ENCODE measurements at regions not wholly inside any gene's neighbourhood (a gene's known extent, or its start where the extent isn't known, plus 50 kb on each side); places are given as distances from the start of the nearest gene placed in this dataset.

DNA sequence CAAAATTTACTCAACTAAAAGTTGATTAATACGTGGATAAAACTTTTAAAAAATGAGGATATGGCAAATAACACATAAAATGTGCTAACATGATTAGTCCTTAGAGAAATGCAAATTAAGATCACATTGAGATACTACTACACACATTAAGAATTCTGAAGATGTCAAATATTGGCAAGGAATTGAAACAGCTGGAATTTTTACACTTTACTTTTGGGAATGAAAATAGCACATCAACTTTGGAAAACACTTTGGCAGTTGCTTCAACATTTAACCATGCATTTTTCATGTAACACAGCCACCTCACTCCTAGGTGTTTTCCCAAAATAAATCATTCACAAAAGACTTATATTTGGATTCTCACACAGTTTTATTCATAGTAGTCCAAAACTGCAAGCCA lies 687.9 kb upstream of the SETBP1 start:
- H3K4me2 ChIP-seq (ENCODE audit: low read length): no peak overlapping the region
- no peaks in the 10 kb centered on the region for H3K9me3 ChIP-seq (replicated peaks; ENCODE audit: low read length)
- no peak overlapping the region for H3K9ac ChIP-seq (ENCODE audit: low read depth, low read length)
- no peaks in the 10 kb centered on the region for H3K27me3 ChIP-seq (ENCODE audit: control insufficient read depth, insufficient read depth, low read length)
- no peak overlapping the region for H3K4me3 ChIP-seq (ENCODE audit: low read length)
- H3K4me1 ChIP-seq (ENCODE audit: control insufficient read depth, insufficient read depth, low read length): no peaks in the 10 kb centered on the region
- no peaks in the 10 kb centered on the region for H3K36me3 ChIP-seq (ENCODE audit: insufficient read depth, low read length)

DNA sequence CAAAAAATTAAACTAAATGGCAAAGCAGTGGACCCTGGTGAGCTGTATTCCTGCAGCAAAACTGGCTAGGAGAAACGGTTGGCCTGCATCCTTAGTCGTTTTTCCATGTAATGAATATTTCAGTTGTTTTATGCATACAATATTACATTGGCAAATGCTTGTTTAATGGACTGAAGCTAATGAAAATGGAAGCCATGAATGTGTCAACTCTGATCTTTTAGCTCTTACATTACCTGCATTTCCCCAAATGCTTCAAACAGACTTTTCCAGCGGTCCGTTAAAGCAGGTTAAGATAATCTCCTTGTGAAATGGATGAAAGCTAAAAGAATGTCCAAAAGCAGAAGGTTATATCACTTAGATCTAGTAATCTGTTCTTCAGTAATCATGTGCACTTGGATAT lies 686.3 kb upstream of the SETBP1 start:
- no peak overlapping the region for H3K4me3 ChIP-seq (ENCODE audit: low read length)
- no peak overlapping the region for H3K4me2 ChIP-seq (ENCODE audit: low read length)
- H3K4me1 ChIP-seq (ENCODE audit: control insufficient read depth, insufficient read depth, low read length): no peaks in the 10 kb centered on the region

DNA sequence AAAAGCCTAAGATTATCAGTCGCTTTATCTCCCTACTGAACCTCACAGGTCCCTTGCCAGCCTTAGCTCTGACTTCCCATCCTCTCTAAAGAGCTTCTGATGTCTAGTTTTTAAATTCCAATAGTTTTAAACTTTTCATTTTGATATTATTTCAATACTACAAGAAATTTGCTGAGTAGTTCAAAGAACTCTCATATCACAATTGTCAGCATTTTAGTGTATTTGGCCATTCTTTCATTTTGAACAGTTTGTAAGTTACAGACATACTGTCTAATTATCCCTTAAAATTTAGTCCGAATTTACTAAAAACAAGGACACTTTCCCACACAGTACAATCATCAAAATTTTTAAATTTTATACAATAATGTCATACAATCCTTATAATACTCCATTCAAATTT lies 666.8 kb upstream of the SETBP1 start:
- H3K27me3 ChIP-seq (ENCODE audit: control insufficient read depth, insufficient read depth, low read length): no peaks in the 10 kb centered on the region
- H3K36me3 ChIP-seq (ENCODE audit: insufficient read depth, low read length): no peaks in the 10 kb centered on the region
- no peak overlapping the region for H3K4me3 ChIP-seq (ENCODE audit: low read length)
- no peaks in the 10 kb centered on the region for H3K9me3 ChIP-seq (replicated peaks; ENCODE audit: low read length)
- H3K4me1 ChIP-seq (ENCODE audit: control insufficient read depth, insufficient read depth, low read length): no peaks in the 10 kb centered on the region
- H3K9ac ChIP-seq (ENCODE audit: low read depth, low read length): no peak overlapping the region
- H3K4me2 ChIP-seq (ENCODE audit: low read length): no peak overlapping the region

More for the DNA sequence above, 686.3 kb upstream of the SETBP1 start:
- no peaks in the 10 kb centered on the region for H3K36me3 ChIP-seq (ENCODE audit: insufficient read depth, low read length)
- H3K9ac ChIP-seq (ENCODE audit: low read depth, low read length): no peak overlapping the region
- no peaks in the 10 kb centered on the region for H3K9me3 ChIP-seq (replicated peaks; ENCODE audit: low read length)
- no peaks in the 10 kb centered on the region for H3K27me3 ChIP-seq (ENCODE audit: control insufficient read depth, insufficient read depth, low read length)

DNA sequence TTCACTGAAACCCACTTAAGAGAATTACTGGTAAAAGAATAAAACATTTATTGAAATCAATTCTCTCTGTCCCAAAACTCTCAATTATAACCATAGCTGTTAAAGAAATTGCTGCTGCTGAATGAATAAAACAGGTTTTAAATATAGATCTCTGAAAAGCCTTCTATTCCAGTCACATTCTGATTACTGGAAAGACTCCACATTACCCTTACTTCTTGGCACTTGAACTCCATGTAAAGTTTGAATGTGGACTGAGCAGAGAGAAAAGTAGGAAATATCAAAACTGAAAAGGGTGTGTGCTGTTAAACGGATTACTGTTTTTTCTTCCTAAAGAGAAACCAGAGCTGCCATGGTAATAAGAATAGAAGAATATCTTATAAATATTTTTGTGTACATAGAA lies 655.3 kb upstream of the SETBP1 start:
- H3K4me2 ChIP-seq (ENCODE audit: low read length): no peak overlapping the region
- H3K4me1 ChIP-seq (ENCODE audit: control insufficient read depth, insufficient read depth, low read length): no peaks in the 10 kb centered on the region
- H3K4me3 ChIP-seq (ENCODE audit: low read length): no peak overlapping the region
- no peaks in the 10 kb centered on the region for H3K36me3 ChIP-seq (ENCODE audit: insufficient read depth, low read length)
- no peaks in the 10 kb centered on the region for H3K27me3 ChIP-seq (ENCODE audit: control insufficient read depth, insufficient read depth, low read length)
- no peaks in the 10 kb centered on the region for H3K9me3 ChIP-seq (replicated peaks; ENCODE audit: low read length)
- H3K9ac ChIP-seq (ENCODE audit: low read depth, low read length): no peak overlapping the region

DNA sequence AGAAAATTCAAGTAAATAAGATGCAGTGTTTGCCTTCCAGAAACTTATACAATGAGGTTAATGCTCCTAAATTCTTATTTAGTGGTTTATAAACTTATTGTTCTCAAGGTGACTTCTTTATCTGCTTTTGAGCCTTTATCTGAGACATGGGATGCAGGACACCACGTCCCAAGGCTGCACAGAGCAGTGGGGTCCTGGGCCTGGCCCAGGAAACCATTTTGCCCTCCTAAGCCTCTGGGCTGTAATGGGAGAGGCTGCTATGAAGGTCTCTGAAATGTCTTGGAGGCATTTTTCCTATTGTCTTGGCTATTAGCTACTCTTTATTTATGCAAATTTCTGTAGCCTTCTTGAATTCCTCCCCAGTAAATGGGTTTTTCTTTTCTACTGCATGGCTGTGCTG lies 652.6 kb upstream of the SETBP1 start:
- H3K27me3 ChIP-seq (ENCODE audit: control insufficient read depth, insufficient read depth, low read length): no peaks in the 10 kb centered on the region

DNA sequence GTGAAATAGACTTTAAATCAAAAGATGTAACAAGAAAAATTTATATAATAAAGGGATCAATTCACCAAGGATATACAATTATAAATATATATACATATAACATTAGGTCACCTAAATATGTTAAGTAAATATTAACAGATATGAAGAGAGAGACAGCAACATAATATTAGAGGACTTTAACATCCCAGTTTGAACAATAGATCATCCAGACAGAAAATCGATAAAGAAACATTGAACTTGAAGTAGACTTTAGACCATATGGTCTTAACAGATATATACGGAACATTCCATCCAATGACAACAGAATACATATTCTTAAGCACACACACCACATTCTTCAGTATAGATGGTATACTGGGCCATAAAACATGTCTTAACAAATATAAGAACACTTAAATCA lies 649.6 kb upstream of the SETBP1 start:
- H3K9ac ChIP-seq (ENCODE audit: low read depth, low read length): no peak overlapping the region
- no peak overlapping the region for H3K4me2 ChIP-seq (ENCODE audit: low read length)
- H3K9me3 ChIP-seq (replicated peaks; ENCODE audit: low read length): no peaks in the 10 kb centered on the region
- H3K36me3 ChIP-seq (ENCODE audit: insufficient read depth, low read length): no peaks in the 10 kb centered on the region
- no peaks in the 10 kb centered on the region for H3K4me1 ChIP-seq (ENCODE audit: control insufficient read depth, insufficient read depth, low read length)
- H3K4me3 ChIP-seq (ENCODE audit: low read length): no peak overlapping the region
- no peaks in the 10 kb centered on the region for H3K27me3 ChIP-seq (ENCODE audit: control insufficient read depth, insufficient read depth, low read length)

More for the DNA sequence above, 652.6 kb upstream of the SETBP1 start:
- Histone ChIP-seq H3K4me3 (ENCODE audit: low read length) (no peak overlapping the region), H3K36me3 (ENCODE audit: insufficient read depth, low read length) (no peaks in the 10 kb centered on the region), H3K4me1 (ENCODE audit: control insufficient read depth, insufficient read depth, low read length) (no peaks in the 10 kb centered on the region), H3K4me2 (ENCODE audit: low read length) (no peak overlapping the region), H3K9me3 (replicated peaks; ENCODE audit: low read length) (no peaks in the 10 kb centered on the region), H3K9ac (ENCODE audit: low read depth, low read length) (no peak overlapping the region)

DNA sequence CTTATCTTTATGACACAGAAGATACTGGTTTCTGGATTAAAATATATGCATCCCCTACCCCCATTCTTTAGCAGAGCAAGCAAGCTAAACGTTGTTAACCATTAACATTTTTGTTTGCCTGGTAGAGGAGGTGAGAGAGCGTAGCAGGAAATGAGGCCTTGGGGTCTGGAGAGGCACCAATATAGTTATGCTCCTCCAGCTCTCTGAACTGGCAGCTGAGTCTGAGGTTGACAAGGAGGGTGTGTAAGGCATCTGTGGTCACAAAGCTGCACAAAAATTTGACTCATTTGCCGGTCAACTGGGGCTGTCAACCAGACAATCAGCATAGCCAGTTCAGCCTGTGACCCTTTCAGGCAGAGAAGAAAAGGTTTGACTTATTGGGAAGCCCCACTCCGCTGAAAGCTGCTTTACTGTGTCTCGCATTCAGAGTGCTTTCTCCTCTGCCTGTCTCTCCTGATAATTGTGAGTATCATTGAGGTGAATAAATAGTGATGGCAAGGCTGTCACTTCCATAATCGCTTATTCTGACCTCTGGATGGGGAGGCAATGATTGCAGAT lies 647.5 kb upstream of the SETBP1 start:
- Histone ChIP-seq H3K9me3 (replicated peaks; ENCODE audit: low read length) (no peaks in the 10 kb centered on the region), H3K4me3 (ENCODE audit: low read length) (no peak overlapping the region), H3K4me2 (ENCODE audit: low read length) (no peak overlapping the region), H3K27me3 (ENCODE audit: control insufficient read depth, insufficient read depth, low read length) (peaks cover 5% of the 10 kb centered on the region), H3K9ac (ENCODE audit: low read depth, low read length) (no peak overlapping the region), H3K4me1 (ENCODE audit: control insufficient read depth, insufficient read depth, low read length) (no peaks in the 10 kb centered on the region), H3K36me3 (ENCODE audit: insufficient read depth, low read length) (no peaks in the 10 kb centered on the region)

DNA sequence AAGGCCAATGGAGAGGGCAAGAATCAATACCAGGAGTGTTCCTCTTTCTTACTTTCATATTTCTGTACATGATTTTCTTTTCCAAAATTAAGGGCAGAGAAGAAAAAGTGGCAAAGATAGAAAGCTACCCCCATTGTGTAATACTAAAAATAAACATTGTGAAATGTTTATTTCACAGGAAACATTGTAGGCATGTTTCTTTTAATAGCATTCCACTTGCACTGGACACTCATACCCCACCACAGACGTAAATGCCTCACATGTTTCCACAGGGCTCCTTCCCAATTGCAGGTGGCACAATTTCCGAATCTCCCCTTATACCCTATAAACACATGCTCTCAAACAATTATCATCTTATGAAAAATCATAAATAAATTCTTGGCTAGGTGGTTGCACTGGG lies 645.1 kb upstream of the SETBP1 start:
- Histone ChIP-seq H3K9ac (ENCODE audit: low read depth, low read length) (no peak overlapping the region), H3K4me1 (ENCODE audit: control insufficient read depth, insufficient read depth, low read length) (no peaks in the 10 kb centered on the region), H3K36me3 (ENCODE audit: insufficient read depth, low read length) (no peaks in the 10 kb centered on the region), H3K4me2 (ENCODE audit: low read length) (no peak overlapping the region), H3K9me3 (replicated peaks; ENCODE audit: low read length) (no peaks in the 10 kb centered on the region), H3K4me3 (ENCODE audit: low read length) (no peak overlapping the region), H3K27me3 (ENCODE audit: control insufficient read depth, insufficient read depth, low read length) (peaks cover 5% of the 10 kb centered on the region)

DNA sequence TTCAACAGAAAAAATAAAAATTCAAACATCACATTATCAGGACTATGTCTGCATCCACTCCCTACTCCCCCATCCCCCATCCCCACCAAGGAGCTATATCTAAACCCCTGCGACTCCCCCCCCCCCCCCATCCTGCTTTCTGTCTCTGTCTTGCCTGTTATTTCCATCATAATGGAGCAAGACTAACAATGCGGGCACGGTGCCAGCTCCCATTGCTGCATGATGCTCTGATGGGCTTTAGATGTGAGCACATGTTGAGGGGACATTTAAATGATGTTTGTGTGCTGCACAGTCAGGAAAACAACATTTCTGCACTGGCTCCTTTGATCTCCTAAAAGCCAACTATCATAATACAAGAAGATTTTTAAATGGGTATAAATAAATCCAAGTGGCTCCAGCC lies 644.2 kb upstream of the SETBP1 start:
- Histone ChIP-seq H3K9me3 (replicated peaks; ENCODE audit: low read length) (no peaks in the 10 kb centered on the region), H3K4me1 (ENCODE audit: control insufficient read depth, insufficient read depth, low read length) (no peaks in the 10 kb centered on the region), H3K4me3 (ENCODE audit: low read length) (no peak overlapping the region), H3K36me3 (ENCODE audit: insufficient read depth, low read length) (no peaks in the 10 kb centered on the region), H3K9ac (ENCODE audit: low read depth, low read length) (no peak overlapping the region), H3K27me3 (ENCODE audit: control insufficient read depth, insufficient read depth, low read length) (peaks cover 5% of the 10 kb centered on the region), H3K4me2 (ENCODE audit: low read length) (no peak overlapping the region)

DNA sequence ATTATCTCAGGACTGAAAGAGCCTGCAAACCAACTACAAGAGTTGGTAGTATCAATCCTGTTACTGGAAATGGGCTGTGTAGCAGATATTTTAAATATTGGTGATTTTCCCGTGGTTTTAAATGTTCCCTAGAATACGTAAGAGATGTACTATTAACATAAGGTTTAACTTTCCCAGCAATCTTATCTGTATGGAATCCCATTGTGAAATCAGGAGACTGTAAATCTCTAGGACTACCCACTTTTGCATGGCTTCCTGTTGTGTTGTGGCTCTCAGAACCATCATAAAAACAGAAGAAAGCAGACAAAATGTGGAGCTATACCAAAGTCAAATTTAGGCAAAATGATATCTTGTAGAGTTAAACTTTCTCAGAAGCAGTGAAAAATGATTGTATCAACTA lies 641.5 kb upstream of the SETBP1 start:
- H3K4me3 ChIP-seq (ENCODE audit: low read length): no peak overlapping the region
- no peaks in the 10 kb centered on the region for H3K4me1 ChIP-seq (ENCODE audit: control insufficient read depth, insufficient read depth, low read length)
- no peaks in the 10 kb centered on the region for H3K36me3 ChIP-seq (ENCODE audit: insufficient read depth, low read length)

DNA sequence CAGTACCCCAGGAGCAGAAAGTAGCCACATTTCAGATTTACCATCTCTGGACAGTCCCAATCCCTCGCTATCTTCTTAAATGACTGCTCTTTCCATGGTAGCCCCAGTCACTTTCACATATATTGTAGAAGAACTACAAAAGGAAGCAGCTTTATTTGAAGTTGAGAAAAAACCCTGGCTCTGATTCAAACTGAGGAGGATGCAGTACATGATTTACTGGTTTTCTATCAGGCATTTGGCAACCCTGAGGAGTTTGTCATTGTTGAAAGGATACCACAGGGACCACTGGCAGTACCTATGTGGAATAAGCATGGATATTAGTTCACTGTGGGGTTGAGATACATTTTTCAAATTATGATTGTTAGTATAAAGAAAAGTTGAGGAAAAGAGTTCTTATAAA lies 640.9 kb upstream of the SETBP1 start:
- no peak overlapping the region for H3K4me3 ChIP-seq (ENCODE audit: low read length)

More for the DNA sequence above, 641.5 kb upstream of the SETBP1 start:
- H3K4me2 ChIP-seq (ENCODE audit: low read length): no peak overlapping the region
- H3K9ac ChIP-seq (ENCODE audit: low read depth, low read length): no peak overlapping the region
- no peaks in the 10 kb centered on the region for H3K9me3 ChIP-seq (replicated peaks; ENCODE audit: low read length)
- H3K27me3 ChIP-seq (ENCODE audit: control insufficient read depth, insufficient read depth, low read length): peaks cover 5% of the 10 kb centered on the region

DNA sequence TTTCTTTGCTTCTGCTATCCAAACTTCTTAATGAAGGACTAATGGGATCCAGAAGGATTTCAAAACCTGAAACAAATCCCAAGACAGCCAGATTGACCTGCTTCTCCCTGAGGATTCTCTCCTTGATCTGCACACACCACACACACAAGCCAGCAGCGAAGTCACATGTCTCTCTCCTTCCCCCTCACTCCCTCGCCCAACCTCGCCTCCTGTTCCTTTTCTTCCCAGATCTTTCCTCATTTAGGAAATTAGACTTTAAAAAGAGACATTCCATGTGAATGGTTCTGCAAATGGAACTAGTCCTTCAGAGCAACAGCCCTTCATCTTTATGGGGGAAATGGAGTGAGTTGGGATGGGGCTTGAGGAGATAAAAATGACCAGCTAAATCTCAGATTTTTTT lies 639.1 kb upstream of the SETBP1 start:
- Histone ChIP-seq H3K36me3 (ENCODE audit: insufficient read depth, low read length) (no peaks in the 10 kb centered on the region), H3K9ac (ENCODE audit: low read depth, low read length) (no peak overlapping the region), H3K4me3 (ENCODE audit: low read length) (no peak overlapping the region), H3K4me1 (ENCODE audit: control insufficient read depth, insufficient read depth, low read length) (no peaks in the 10 kb centered on the region), H3K9me3 (replicated peaks; ENCODE audit: low read length) (no peaks in the 10 kb centered on the region), H3K27me3 (ENCODE audit: control insufficient read depth, insufficient read depth, low read length) (peaks cover 5% of the 10 kb centered on the region), H3K4me2 (ENCODE audit: low read length) (no peak overlapping the region)

More for the DNA sequence above, 640.9 kb upstream of the SETBP1 start:
- Histone ChIP-seq H3K4me1 (ENCODE audit: control insufficient read depth, insufficient read depth, low read length) (no peaks in the 10 kb centered on the region), H3K27me3 (ENCODE audit: control insufficient read depth, insufficient read depth, low read length) (peaks cover 5% of the 10 kb centered on the region), H3K36me3 (ENCODE audit: insufficient read depth, low read length) (no peaks in the 10 kb centered on the region), H3K4me2 (ENCODE audit: low read length) (no peak overlapping the region), H3K9me3 (replicated peaks; ENCODE audit: low read length) (no peaks in the 10 kb centered on the region), H3K9ac (ENCODE audit: low read depth, low read length) (no peak overlapping the region)
